Liver (tissue), 8 donors: ENCODE measurements at regions not wholly inside any gene's neighbourhood (a gene's known extent, or its start where the extent isn't known, plus 50 kb on each side); places are given as distances from the start of the nearest gene placed in this dataset.

Experiments used
- DNase-seq: peaks from one replicate; pipeline ENCODE4 v3.0.0-alpha.2; 2017; ENCODE audit warnings: low spot score
- H3K27ac ChIP-seq, 2 donors: one replicate each; pipeline ENCODE4 v1.7.0; 2013; ENCODE audit warnings: inconsistent platforms in 2 of 2, low read length in 2 of 2, control low read depth in 1 of 2, low read depth in 1 of 2, mild to moderate bottlenecking in 1 of 2
- H3K27me3 ChIP-seq, 4 donors: one replicate each; pipeline versions ENCODE4 v1.6.1 to v1.7.0; 2013; ENCODE audit warnings: low read length in 3 of 4, inconsistent platforms in 1 of 4, mild to moderate bottlenecking in 1 of 4, moderate library complexity in 1 of 4; ENCODE audit not compliant: control insufficient read depth in 4 of 4, insufficient read depth in 4 of 4
- H3K36me3 ChIP-seq, 4 donors: one replicate each; pipeline versions ENCODE4 v1.6.1 to v1.7.0; 2013; ENCODE audit warnings: low read length in 3 of 4, mild to moderate bottlenecking in 3 of 4, low read depth in 1 of 4, moderate library complexity in 1 of 4; ENCODE audit not compliant: control insufficient read depth in 4 of 4, insufficient read depth in 3 of 4
- H3K4me1 ChIP-seq, 4 donors: one replicate each; pipeline versions ENCODE4 v1.6.1 to v1.7.0; 2013; ENCODE audit warnings: low read length in 3 of 4, mild to moderate bottlenecking in 3 of 4, moderate library complexity in 1 of 4; ENCODE audit not compliant: control insufficient read depth in 4 of 4, insufficient read depth in 4 of 4
- H3K4me3 ChIP-seq, 3 donors: one replicate each; pipeline versions ENCODE4 v1.6.1 to v1.7.0; 2013; ENCODE audit warnings: low read length in 3 of 3, control low read depth in 1 of 3, low read depth in 1 of 3, mild to moderate bottlenecking in 1 of 3
- H3K9ac ChIP-seq, 2 donors: one replicate each; pipeline ENCODE4 v1.7.0; 2013; ENCODE audit warnings: low read length in 2 of 2, mild to moderate bottlenecking in 2 of 2, moderate library complexity in 2 of 2, control low read depth in 1 of 2, low read depth in 1 of 2
- H3K9me3 ChIP-seq, 4 donors: one replicate each; pipeline versions ENCODE4 v1.6.1 to v1.7.0; 2013; ENCODE audit warnings: low read length in 3 of 4; ENCODE audit not compliant: control insufficient read depth in 4 of 4
- EGR1 ChIP-seq, 2 donors: IDR thresholded peaks; 2 replicates each; pipeline ENCODE4 v1.6.1; 2016 to 2018; ENCODE audit warnings: antibody characterized with exemption in 2 of 2, low read depth in 2 of 2
- FOXA1 ChIP-seq: IDR thresholded peaks from 2 replicates; pipeline ENCODE4 v1.6.1; 2016; ENCODE audit warnings: antibody characterized with exemption
- FOXA2 ChIP-seq: IDR thresholded peaks from 2 replicates; pipeline ENCODE4 v1.6.1; 2016; ENCODE audit warnings: antibody characterized with exemption
- GABPA ChIP-seq, 2 donors: IDR thresholded peaks in 1 of 2; conservative IDR thresholded peaks in 1 of 2; 2 replicates each; pipeline ENCODE4 v1.6.1; 2016; ENCODE audit warnings: antibody characterized with exemption in 2 of 2, mild to moderate bottlenecking in 1 of 2, moderate library complexity in 1 of 2
- HNF4A ChIP-seq, 2 donors: conservative IDR thresholded peaks; 2 replicates each; pipeline ENCODE4 v1.6.1; 2016; ENCODE audit warnings: antibody characterized with exemption in 2 of 2, mild to moderate bottlenecking in 2 of 2
- HNF4G ChIP-seq: IDR thresholded peaks from 2 replicates; pipeline ENCODE4 v1.6.1; 2016; ENCODE audit warnings: antibody characterized with exemption
- JUND ChIP-seq, 2 donors: IDR thresholded peaks; 2 replicates each; pipeline ENCODE4 v1.6.1; 2016; ENCODE audit warnings: antibody characterized with exemption in 2 of 2
- NR2F2 ChIP-seq: IDR thresholded peaks from 2 replicates; pipeline ENCODE4 v1.6.1; 2016; ENCODE audit warnings: antibody characterized with exemption
- RAD21 ChIP-seq, 2 donors: IDR thresholded peaks; 2 replicates each; pipeline ENCODE4 v1.6.1; 2016; ENCODE audit warnings: antibody characterized with exemption in 2 of 2, mild to moderate bottlenecking in 2 of 2
- RXRA ChIP-seq, 2 donors: IDR thresholded peaks; 2 replicates each; pipeline ENCODE4 v1.6.1; 2017 to 2018; ENCODE audit warnings: antibody characterized with exemption in 2 of 2, mild to moderate bottlenecking in 1 of 2
- SP1 ChIP-seq: IDR thresholded peaks from 2 replicates; pipeline ENCODE4 v1.6.1; 2018; ENCODE audit warnings: antibody characterized with exemption, mild to moderate bottlenecking
- TAF1 ChIP-seq: conservative IDR thresholded peaks from 2 replicates; pipeline ENCODE4 v1.6.1; 2016; ENCODE audit warnings: antibody characterized with exemption, mild to moderate bottlenecking
- YY1 ChIP-seq: IDR thresholded peaks from 2 replicates; pipeline ENCODE4 v1.6.1; 2016; ENCODE audit warnings: antibody characterized with exemption, mild to moderate bottlenecking
- WGBS: extraction: QIAGEN DNeasy Blood & Tissue Kit; methylation state at CpG from one replicate; pipeline ENCODE4 v1.1.7; 2013; 5-methylcytosine and 5-hydroxymethylcytosine counted together
- TF ChIP-seq, protein P1 (sequence below): fragments of 150-350 bp; IDR thresholded peaks from 2 replicates; pipeline ENCODE4 v1.5.1; 2017; ENCODE audit warnings: improper control_type of control experiment, low read depth, low read length; ENCODE audit not compliant: missing input control
- TF ChIP-seq, protein P2 (sequence below): IDR thresholded peaks from 2 replicates; pipeline ENCODE4 v1.6.1; 2016; ENCODE audit warnings: antibody characterized with exemption
- TF ChIP-seq, protein P3 (sequence below): IDR thresholded peaks from 2 replicates; pipeline ENCODE4 v1.6.1; 2016; ENCODE audit warnings: antibody characterized with exemption
- TF ChIP-seq, protein P4 (sequence below): IDR thresholded peaks from 2 replicates; pipeline ENCODE4 v1.6.1; 2016; ENCODE audit warnings: antibody characterized with exemption
- TF ChIP-seq, protein P5 (sequence below): IDR thresholded peaks from 2 replicates; pipeline ENCODE4 v1.6.1; 2016; ENCODE audit warnings: antibody characterized with exemption, mild to moderate bottlenecking
- donor health status: healthy.
- donor health status: healthy.
- donor health status: healthy.
- donor health status: healthy.
- donor health status: healthy.

DNA sequence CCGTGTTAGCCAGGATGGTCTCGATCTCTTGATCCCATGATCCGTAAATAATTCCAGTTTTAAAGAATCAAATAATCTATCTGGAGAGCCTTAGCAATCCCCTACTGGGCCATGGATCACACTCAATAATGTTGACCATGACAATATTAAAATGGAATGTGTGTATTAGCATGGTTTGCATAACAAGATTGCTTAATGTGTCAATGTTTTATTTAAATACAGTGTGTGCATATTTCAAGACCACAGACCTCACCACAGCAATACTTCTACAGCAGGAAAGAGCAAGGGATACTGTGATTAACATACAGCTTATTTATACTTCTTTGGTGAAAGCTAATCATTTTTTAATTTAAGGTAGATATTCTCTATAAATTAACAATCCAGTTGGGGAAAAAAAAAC is 470.4 kb downstream of the TFAP2B start:
- Histone ChIP-seq H3K9me3 (no peaks in the 10 kb centered on the region), H3K4me1 (no peaks in the 10 kb centered on the region), H3K27ac (no peak overlapping the region), H3K27me3 (no peaks in the 10 kb centered on the region), H3K9ac (no peak overlapping the region), H3K4me3 (no peak overlapping the region), H3K36me3 (no peaks in the 10 kb centered on the region)
- 92% methylated on average over 3 of the region's 3 CpGs for WGBS
- no peak for TF ChIP-seq NR2F2
- TF ChIP-seq YY1, result no peak
- no peak for TF ChIP-seq RXRA (IDR thresholded peaks at IDR 0.05)
- no peak for TF ChIP-seq SP1
- no peak for TF ChIP-seq JUND (IDR thresholded peaks at IDR 0.05)
- no peak for DNase-seq

DNA sequence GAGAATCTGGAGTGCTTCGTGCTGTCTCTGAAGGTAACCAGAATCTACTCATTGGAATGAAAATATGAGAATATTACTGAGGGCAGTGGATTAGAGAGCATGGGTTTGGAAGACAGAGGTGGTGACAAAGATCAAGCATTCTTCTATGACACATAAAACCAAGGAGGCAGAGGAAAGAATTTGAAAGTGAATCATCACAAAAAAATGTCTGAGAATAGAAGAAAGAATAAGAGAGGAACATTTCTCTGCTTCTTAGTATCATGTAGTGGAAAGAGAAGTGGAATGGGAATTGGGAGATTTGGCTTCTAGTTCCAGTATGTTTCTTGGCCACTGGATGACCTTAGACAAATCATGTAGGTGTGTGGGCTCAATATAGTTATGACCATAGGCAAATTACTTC is 474.0 kb downstream of the TFAP2B start:
- Histone ChIP-seq H3K9me3 (no peaks in the 10 kb centered on the region), H3K4me1 (peaks cover 0 to under 1% (median 0%) of the 10 kb centered on the region in 4 donors), H3K36me3 (no peaks in the 10 kb centered on the region), H3K4me3 (no peak overlapping the region), H3K27ac (no peak overlapping the region), H3K27me3 (no peaks in the 10 kb centered on the region), H3K9ac (no peak overlapping the region)
- 83% methylated on average over 1 of the region's 1 CpG for WGBS
- TF ChIP-seq YY1, result no peak
- TF ChIP-seq, protein P1, sequence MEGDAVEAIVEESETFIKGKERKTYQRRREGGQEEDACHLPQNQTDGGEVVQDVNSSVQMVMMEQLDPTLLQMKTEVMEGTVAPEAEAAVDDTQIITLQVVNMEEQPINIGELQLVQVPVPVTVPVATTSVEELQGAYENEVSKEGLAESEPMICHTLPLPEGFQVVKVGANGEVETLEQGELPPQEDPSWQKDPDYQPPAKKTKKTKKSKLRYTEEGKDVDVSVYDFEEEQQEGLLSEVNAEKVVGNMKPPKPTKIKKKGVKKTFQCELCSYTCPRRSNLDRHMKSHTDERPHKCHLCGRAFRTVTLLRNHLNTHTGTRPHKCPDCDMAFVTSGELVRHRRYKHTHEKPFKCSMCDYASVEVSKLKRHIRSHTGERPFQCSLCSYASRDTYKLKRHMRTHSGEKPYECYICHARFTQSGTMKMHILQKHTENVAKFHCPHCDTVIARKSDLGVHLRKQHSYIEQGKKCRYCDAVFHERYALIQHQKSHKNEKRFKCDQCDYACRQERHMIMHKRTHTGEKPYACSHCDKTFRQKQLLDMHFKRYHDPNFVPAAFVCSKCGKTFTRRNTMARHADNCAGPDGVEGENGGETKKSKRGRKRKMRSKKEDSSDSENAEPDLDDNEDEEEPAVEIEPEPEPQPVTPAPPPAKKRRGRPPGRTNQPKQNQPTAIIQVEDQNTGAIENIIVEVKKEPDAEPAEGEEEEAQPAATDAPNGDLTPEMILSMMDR, result no peak
- TF ChIP-seq FOXA2, result no peak
- no peak for TF ChIP-seq HNF4G
- TF ChIP-seq GABPA (IDR thresholded peaks at IDR 0.05 in 1 of 2, conservative IDR thresholded peaks at IDR 0.05 in 1 of 2), result no peak
- TF ChIP-seq NR2F2, result no peak
- TF ChIP-seq RXRA (IDR thresholded peaks at IDR 0.05), result no peak
- no peak for TF ChIP-seq EGR1 (IDR thresholded peaks at IDR 0.05; ENCODE audit: low read depth in 2 of 2)
- TF ChIP-seq, protein P2, sequence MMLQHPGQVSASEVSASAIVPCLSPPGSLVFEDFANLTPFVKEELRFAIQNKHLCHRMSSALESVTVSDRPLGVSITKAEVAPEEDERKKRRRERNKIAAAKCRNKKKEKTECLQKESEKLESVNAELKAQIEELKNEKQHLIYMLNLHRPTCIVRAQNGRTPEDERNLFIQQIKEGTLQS, result no peak
- no peak for TF ChIP-seq HNF4A (conservative IDR thresholded peaks at IDR 0.05)
- TF ChIP-seq, protein P3, sequence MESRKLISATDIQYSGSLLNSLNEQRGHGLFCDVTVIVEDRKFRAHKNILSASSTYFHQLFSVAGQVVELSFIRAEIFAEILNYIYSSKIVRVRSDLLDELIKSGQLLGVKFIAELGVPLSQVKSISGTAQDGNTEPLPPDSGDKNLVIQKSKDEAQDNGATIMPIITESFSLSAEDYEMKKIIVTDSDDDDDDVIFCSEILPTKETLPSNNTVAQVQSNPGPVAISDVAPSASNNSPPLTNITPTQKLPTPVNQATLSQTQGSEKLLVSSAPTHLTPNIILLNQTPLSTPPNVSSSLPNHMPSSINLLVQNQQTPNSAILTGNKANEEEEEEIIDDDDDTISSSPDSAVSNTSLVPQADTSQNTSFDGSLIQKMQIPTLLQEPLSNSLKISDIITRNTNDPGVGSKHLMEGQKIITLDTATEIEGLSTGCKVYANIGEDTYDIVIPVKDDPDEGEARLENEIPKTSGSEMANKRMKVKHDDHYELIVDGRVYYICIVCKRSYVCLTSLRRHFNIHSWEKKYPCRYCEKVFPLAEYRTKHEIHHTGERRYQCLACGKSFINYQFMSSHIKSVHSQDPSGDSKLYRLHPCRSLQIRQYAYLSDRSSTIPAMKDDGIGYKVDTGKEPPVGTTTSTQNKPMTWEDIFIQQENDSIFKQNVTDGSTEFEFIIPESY, result no peak
- TF ChIP-seq SP1, result no peak
- TF ChIP-seq, protein P4, sequence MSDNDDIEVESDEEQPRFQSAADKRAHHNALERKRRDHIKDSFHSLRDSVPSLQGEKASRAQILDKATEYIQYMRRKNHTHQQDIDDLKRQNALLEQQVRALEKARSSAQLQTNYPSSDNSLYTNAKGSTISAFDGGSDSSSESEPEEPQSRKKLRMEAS, result no peak
- no peak for TF ChIP-seq RAD21 (IDR thresholded peaks at IDR 0.05)
- TF ChIP-seq, protein P5, sequence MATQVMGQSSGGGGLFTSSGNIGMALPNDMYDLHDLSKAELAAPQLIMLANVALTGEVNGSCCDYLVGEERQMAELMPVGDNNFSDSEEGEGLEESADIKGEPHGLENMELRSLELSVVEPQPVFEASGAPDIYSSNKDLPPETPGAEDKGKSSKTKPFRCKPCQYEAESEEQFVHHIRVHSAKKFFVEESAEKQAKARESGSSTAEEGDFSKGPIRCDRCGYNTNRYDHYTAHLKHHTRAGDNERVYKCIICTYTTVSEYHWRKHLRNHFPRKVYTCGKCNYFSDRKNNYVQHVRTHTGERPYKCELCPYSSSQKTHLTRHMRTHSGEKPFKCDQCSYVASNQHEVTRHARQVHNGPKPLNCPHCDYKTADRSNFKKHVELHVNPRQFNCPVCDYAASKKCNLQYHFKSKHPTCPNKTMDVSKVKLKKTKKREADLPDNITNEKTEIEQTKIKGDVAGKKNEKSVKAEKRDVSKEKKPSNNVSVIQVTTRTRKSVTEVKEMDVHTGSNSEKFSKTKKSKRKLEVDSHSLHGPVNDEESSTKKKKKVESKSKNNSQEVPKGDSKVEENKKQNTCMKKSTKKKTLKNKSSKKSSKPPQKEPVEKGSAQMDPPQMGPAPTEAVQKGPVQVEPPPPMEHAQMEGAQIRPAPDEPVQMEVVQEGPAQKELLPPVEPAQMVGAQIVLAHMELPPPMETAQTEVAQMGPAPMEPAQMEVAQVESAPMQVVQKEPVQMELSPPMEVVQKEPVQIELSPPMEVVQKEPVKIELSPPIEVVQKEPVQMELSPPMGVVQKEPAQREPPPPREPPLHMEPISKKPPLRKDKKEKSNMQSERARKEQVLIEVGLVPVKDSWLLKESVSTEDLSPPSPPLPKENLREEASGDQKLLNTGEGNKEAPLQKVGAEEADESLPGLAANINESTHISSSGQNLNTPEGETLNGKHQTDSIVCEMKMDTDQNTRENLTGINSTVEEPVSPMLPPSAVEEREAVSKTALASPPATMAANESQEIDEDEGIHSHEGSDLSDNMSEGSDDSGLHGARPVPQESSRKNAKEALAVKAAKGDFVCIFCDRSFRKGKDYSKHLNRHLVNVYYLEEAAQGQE, result no peak
- TF ChIP-seq TAF1, result no peak
- no peak for TF ChIP-seq FOXA1
- no peak for TF ChIP-seq JUND (IDR thresholded peaks at IDR 0.05)
- DNase-seq, result no peak
